ENCODE measurements at regions not wholly inside any gene's neighbourhood (a gene's known extent, or its start where the extent isn't known, plus 50 kb on each side); places are given as distances from the start of the nearest gene placed in this dataset.
A peak's percentile ranks its signal among the peaks of the same experiment; 100 is the strongest.

DNA sequence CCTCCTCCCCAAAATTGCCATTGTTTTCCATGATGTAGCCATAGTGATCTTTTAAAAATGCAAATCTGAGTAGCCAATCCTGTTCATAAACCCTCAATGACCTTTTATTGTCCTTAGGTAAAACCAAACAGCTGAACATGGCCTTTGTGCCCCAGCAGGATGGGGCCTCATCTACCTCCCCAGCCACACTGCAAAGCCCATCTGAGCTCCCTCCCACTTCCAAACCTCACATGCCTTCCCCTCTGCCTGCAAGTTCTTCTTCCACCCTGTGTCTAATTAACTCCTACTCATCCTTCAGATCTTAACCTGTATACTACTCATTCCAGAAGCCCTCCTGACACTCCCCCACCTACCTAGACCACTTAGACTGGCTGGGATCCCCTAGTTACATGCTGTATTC, 178.8 kb upstream of the NPVF start:
- Mint-ChIP-seq H3K9me3 (no peaks in the 10 kb centered on the region), H3K4me1 (peaks cover 2 to 5% of the 10 kb centered on the region in 2 donors), H3K4me3 (no peak overlapping the region), H3K27ac (no peak overlapping the region), H3K36me3 (no peaks in the 10 kb centered on the region), H3K27me3 (peaks cover 23 to 33% of the 10 kb centered on the region in 2 donors)
- DNase-seq (no peak), ATAC-seq (replicated peaks) (no peak)

DNA sequence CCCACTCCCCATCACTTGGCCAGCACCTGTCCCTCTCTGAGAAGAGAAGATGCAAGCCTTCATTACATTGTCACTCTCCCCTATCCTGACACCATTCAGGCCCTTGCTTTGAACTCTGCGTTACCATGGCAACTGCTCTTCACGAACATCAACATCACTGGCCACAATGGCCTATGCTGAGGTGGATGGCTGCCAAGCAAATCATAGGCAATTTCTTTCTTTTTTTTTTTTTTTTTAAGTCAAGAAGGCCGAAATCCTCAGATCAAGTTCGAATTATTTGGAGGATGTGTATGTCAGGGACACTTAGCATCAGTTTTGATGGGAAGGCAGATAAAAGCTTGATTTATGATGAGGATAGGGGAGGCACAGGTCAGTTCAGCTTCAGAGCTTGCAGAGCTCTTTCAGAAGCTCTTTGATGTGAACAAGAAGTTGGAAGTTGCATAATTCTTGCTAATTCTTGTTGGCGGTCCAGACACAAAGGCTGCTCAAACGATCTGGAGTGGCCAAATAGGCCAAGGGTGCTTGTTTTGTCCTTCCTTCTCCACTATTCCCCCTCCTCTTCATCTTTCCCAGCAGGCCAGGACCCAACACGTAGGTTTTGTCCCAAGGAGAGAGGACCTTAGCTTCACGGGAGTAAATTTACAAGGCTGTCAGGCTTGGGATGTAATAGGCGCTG, 179.9 kb upstream of the NPVF start:
- Mint-ChIP-seq H3K27me3 (peaks cover 21 to 31% of the 10 kb centered on the region in 2 donors), H3K4me3 (no peak overlapping the region), H3K4me1 (peaks cover 2 to 5% of the 10 kb centered on the region in 2 donors), H3K9me3 (no peaks in the 10 kb centered on the region), H3K27ac (no peak overlapping the region), H3K36me3 (no peaks in the 10 kb centered on the region)
- DNase-seq (no peak), ATAC-seq (replicated peaks) (no peak)

DNA sequence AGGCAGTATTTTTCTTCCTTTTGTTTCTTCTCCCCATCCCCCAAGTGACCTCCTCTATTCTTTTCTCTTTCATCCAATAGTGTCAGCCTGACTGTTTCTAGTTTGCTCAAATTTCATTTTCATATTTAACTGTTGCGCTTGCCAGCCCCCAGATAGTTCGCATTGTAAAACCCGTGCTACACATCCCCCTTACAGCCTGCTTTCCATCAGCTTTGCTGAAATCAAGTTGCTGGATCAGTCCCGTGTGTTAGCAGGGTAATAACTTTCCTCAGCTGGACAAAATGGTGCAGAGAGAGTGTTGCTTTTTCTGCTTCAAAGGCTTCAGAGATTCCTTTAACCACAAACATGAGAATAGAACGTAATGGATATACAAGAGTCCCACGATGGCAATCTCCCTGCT, 180.6 kb upstream of the NPVF start:
- peaks cover 2 to 5% of the 10 kb centered on the region in 2 donors for H3K4me1 Mint-ChIP-seq
- H3K27ac Mint-ChIP-seq = no peak overlapping the region
- no peak for DNase-seq
- H3K9me3 Mint-ChIP-seq = no peaks in the 10 kb centered on the region
- peaks cover 17 to 27% of the 10 kb centered on the region in 2 donors for H3K27me3 Mint-ChIP-seq
- no peak for ATAC-seq (replicated peaks)
- H3K4me3 Mint-ChIP-seq = no peak overlapping the region
- H3K36me3 Mint-ChIP-seq = no peaks in the 10 kb centered on the region

DNA sequence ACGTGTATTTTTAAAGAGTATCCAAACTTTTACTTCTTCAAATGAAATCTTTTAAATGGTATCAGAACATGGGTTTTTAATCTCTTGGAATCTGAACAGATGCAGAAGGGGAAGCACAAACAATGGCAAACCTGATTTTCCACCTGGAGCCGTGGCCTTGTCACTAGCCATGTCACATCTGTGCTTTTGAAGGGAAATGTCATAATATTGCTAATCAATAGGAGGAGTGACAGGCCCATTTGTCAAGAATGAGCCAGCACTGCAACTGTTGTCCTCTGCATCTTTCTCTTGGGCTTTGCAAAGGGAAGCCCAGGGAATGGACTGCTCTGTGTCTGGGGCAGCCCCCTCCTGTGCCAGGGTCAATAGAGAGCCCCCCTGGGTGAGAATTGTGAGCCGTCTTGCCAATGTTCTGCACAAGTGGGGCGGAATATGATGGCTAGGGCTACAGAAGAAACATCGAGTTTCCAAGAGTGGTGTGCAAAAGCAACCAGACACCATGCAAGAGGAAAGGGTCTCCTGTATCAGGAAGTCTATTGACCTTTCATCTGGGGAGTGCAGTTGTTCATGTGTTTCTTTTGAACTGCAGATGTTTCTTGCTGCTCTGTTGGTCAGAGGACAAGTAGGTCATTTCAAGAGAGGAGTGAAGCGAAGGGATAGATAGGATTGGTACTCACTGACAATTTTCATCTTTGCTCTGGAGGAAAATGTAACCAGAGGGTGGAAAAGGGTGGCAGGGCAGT, 181.8 kb upstream of the NPVF start:
- DNase-seq (no peak), ATAC-seq (replicated peaks) (peak in 1 of 2 donors; percentile 34)
- Mint-ChIP-seq H3K4me1 (peaks cover 2 to 5% of the 10 kb centered on the region in 2 donors), H3K36me3 (no peaks in the 10 kb centered on the region), H3K4me3 (no peak overlapping the region), H3K27ac (no peak overlapping the region), H3K27me3 (peaks cover 9 to 24% of the 10 kb centered on the region in 2 donors), H3K9me3 (no peaks in the 10 kb centered on the region)

DNA sequence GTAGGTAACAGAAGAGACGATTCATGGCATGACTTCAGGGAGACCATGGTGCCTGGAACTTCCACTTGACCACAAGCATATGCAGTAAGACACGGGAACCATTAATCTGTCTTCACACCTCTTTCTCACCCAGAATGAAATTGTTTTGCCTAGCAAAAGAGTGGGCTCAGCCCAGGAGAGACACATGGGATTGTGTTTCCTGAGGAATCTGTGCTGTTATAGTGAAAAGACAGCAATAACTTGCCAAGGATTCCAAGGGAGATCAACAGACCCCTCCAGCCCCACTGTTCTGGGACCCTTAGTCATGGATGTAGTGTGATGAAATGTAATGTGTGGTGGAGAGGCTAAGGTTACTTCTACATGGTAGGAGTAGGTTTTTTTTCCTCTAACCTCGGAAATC, 192.5 kb upstream of the NPVF start:
- Mint-ChIP-seq H3K4me1 (no peaks in the 10 kb centered on the region), H3K27me3 (peaks cover 12 to 22% of the 10 kb centered on the region in 2 donors), H3K27ac (no peak overlapping the region), H3K36me3 (no peaks in the 10 kb centered on the region), H3K4me3 (no peak overlapping the region), H3K9me3 (no peaks in the 10 kb centered on the region)
- no peak for DNase-seq
- no peak for ATAC-seq (replicated peaks)

DNA sequence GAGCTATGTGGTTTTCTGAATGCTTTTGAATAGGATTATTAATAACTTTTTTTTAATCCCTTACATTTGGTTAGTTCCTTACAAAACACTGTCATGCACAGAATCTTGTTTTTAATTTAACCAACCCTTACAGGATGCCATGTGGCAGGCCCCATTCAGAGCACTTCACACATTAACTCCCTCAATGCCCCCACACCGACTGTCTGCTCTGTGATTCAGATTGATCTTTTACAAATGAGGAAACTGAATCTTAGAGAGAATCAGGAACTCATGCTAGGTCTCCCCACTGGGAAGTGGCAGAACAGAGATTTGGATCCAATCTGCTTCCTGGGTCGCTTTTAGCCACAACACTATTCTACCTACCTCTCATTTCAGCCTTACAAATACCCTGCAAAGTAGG, 195.8 kb upstream of the NPVF start:
- H3K4me3 Mint-ChIP-seq = no peak overlapping the region
- no peaks in the 10 kb centered on the region for H3K9me3 Mint-ChIP-seq

DNA sequence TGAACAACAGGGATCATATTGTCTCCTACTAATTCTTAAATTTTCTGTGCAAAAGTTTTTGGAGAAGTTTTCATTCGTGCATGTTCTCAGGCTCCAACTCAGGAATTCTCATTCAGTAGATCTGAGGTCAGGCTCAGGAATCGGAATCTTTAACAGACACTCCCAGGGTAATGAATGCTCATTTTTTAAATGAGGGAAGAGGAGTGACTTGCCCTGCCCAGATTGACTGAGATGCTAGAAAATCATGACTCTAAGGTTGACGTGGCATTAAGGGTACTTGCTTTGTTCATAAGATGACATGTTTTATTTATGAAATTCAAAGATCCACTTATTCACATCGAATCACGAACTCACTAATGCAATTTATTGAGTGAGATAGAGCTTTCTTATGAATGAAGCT, 196.6 kb upstream of the NPVF start:
- peaks cover 6 to 10% of the 10 kb centered on the region in 2 donors for H3K4me1 Mint-ChIP-seq
- H3K27me3 Mint-ChIP-seq = peaks cover 0 to 7% of the 10 kb centered on the region in 2 donors
- DNase-seq (no peak), ATAC-seq (replicated peaks) (no peak)
- H3K27ac Mint-ChIP-seq = no peak overlapping the region
- H3K9me3 Mint-ChIP-seq = no peaks in the 10 kb centered on the region
- no peak overlapping the region for H3K4me3 Mint-ChIP-seq
- no peaks in the 10 kb centered on the region for H3K36me3 Mint-ChIP-seq

More for the DNA sequence above, 195.8 kb upstream of the NPVF start:
- Mint-ChIP-seq H3K36me3 (no peaks in the 10 kb centered on the region), H3K27ac (no peak overlapping the region), H3K27me3 (peaks cover 6 to 15% of the 10 kb centered on the region in 2 donors), H3K4me1 (peaks cover 6 to 10% of the 10 kb centered on the region in 2 donors)
- no peak for ATAC-seq (replicated peaks)
- no peak for DNase-seq

DNA sequence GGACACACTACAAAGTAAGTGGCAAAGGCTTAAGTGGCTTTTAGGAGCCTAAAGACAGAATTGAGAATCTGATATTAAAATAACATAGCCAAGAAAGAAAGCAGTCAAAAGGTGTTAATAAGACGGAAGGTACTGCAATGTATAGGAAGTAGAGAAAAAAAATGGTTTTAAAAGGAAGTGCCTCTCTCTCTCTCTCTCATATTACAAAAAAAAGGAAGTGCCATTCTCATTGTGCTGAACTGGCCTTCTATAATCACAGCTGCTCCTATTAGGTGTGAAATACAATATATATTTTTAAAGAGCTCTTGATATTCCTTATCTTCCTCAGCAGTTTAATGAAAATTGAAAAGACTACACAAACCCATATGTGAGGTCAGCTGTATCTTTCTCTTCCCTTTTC, 199.4 kb upstream of the NPVF start:
- ATAC-seq (replicated peaks) = peak; percentile 57 to 63
- DNase-seq = no peak

DNA sequence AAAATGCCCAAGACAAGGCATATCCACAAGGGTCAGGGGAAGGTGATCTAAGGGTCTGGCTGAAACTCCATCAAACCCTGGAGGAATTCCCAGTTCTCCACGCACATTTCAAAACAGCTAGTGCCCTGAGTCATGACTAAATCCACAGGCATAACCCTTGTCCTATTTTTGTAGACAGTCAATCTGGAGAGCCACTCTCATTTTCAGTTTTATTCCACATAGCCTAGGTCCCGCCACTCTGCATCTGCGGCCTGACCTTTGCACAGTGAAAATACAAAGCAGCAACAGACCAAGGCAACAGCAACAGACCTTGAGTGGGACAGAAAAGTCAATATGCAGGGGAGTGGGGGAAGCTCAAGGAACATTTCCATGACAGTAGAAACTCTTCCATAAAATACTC, 201.4 kb upstream of the NPVF start:
- H3K27me3 Mint-ChIP-seq = peaks cover 0 to 5% of the 10 kb centered on the region in 2 donors
- no peak for ATAC-seq (replicated peaks)
- no peaks in the 10 kb centered on the region for H3K9me3 Mint-ChIP-seq
- H3K27ac Mint-ChIP-seq = no peak overlapping the region
- H3K4me3 Mint-ChIP-seq = no peak overlapping the region
- no peak for DNase-seq
- H3K36me3 Mint-ChIP-seq = no peaks in the 10 kb centered on the region
- peaks cover 6 to 10% of the 10 kb centered on the region in 2 donors for H3K4me1 Mint-ChIP-seq

More for the DNA sequence above, 199.4 kb upstream of the NPVF start:
- H3K9me3 Mint-ChIP-seq = no peaks in the 10 kb centered on the region
- no peak overlapping the region for H3K4me3 Mint-ChIP-seq
- peaks cover 6 to 10% of the 10 kb centered on the region in 2 donors for H3K4me1 Mint-ChIP-seq
- peaks cover 0 to 6% of the 10 kb centered on the region in 2 donors for H3K27me3 Mint-ChIP-seq
- no peaks in the 10 kb centered on the region for H3K36me3 Mint-ChIP-seq
- H3K27ac Mint-ChIP-seq = no peak overlapping the region

DNA sequence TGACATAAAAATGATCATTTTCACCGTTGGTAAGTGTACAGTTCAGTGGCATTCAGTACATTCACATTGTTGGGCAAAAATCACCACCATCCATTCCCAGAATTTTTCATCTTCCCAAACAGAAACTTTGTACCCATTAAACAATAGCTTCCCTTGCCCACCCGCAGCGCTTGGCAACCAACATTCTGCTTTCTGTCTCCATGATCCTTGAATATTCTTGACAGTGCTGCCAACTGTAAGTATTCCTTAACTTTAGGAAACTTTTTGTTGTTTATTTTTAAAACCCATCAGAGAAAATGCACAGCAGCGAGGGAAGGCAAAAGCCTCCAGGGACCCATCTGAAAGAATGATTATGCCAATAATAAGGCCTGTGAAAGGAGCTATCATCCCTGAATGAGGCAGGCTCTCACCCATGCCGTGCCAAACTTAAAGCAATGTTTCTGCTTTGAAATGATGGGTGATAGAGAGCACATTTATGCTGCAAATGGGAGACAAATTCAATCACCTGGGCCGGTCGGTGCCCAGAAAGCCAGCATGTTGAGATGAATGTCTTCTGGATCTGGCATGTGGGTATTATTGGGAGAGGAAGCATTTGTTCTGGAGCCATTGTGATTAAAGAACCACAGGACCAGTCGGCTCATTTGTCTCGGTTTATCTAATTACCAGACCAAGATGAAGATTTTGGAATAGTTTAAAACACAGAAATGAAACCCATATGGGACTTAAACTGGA, 202.1 kb upstream of the NPVF start:
- peaks cover 6 to 10% of the 10 kb centered on the region in 2 donors for H3K4me1 Mint-ChIP-seq
- H3K9me3 Mint-ChIP-seq = no peaks in the 10 kb centered on the region
- DNase-seq (no peak), ATAC-seq (replicated peaks) (no peak)
- H3K4me3 Mint-ChIP-seq = no peak overlapping the region
- H3K27me3 Mint-ChIP-seq = no peaks in the 10 kb centered on the region
- H3K27ac Mint-ChIP-seq = no peak overlapping the region
- no peaks in the 10 kb centered on the region for H3K36me3 Mint-ChIP-seq

DNA sequence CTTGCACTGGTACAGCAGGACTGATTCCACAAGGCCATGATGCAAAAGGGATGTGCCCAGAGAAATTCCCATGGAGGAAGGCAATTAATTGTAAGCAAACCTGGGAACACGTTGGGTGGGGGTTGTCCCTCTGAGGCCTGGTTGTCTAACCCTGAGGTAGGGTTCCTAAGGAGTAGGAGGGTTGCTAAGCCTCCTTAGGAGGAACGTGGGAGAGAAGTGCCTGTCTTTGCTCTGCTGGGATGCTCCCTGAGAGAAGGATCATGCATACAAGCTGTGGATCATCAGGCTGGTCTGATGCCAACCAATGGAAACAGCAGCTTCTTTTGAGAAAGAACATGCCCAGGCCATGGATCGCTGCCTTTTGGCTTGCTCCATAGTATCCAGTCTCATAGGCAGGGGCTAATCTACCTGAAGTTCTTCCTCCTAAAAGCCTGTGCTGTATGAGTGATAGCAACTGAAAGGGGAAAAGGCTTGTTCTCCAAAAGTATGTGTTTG, 203.7 kb upstream of the NPVF start:
- H3K27ac Mint-ChIP-seq = no peak overlapping the region
- H3K4me1 Mint-ChIP-seq = peaks cover 6 to 10% of the 10 kb centered on the region in 2 donors
- H3K4me3 Mint-ChIP-seq = no peak overlapping the region
- no peaks in the 10 kb centered on the region for H3K36me3 Mint-ChIP-seq
- no peak for DNase-seq
- no peaks in the 10 kb centered on the region for H3K9me3 Mint-ChIP-seq
- H3K27me3 Mint-ChIP-seq = no peaks in the 10 kb centered on the region
- no peak for ATAC-seq (replicated peaks)

DNA sequence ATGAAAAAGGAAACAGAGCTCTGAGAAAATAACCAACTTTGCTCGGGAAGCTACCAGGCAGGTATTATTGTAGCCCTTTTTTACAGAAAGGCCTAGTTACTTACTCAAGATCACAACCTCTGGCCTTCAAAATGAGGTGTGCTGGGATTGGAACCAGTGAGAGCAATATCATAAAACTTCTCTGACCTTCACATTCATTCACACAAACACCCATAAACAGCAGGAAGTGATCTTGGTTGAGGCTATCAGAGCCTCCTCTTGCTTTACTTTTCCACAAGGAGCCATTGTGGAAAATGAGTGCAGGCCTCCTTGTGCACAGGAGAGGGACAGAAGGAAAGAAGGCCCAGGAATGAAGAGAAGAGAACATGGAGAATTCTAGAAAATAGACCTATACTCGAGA, 204.5 kb upstream of the NPVF start:
- Mint-ChIP-seq H3K27ac (no peak overlapping the region), H3K36me3 (no peaks in the 10 kb centered on the region), H3K9me3 (no peaks in the 10 kb centered on the region), H3K27me3 (peaks cover under 1% of the 10 kb centered on the region in 2 donors), H3K4me3 (no peak overlapping the region), H3K4me1 (peaks cover 4 to 5% of the 10 kb centered on the region in 2 donors)
- no peak for DNase-seq
- ATAC-seq (replicated peaks) = no peak

DNA sequence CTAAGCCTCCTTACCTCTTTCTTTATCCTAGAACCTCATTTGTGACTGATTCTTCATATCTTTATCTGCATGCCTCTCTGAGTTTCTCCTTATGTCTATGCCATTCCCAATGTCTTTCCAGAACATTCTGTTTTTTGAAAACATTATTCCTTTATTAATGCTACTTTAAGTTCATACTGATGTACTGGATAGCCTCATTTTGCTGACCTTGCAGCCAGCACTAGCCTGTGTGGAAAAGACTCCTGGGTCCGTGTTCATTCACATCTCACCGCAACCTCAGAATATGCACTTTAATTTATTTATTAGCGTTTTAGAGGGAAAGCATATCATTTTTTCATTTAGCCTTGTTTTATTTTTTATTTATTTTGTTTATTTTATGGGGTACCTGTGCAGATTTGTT, 208.1 kb upstream of the NPVF start:
- Mint-ChIP-seq H3K36me3 (peaks cover 2 to 5% of the 10 kb centered on the region in 2 donors), H3K9me3 (peaks cover 14 to 22% of the 10 kb centered on the region in 2 donors), H3K27ac (no peak overlapping the region), H3K4me1 (no peaks in the 10 kb centered on the region), H3K27me3 (peaks cover 29 to 31% of the 10 kb centered on the region in 2 donors), H3K4me3 (no peak overlapping the region)
- ATAC-seq (replicated peaks) (no peak), DNase-seq (no peak)

DNA sequence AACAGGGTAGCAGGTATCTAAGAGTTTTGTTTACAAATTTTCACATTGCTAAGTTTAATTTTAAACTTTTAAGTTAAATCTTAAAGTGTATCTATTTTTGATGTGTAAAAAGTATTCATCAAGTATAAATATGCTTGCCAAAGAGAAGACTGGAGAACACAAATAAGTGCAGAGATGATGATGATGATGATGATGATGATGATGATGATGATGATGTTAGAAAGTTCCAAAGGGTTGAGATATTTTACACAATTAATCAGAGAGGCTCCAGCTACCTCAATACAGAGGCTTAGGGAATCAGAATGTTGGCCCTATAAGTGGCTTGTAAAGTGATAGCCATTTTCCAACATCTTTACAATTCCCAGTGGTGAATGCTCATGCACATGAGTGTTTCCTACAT, 209.0 kb upstream of the NPVF start:
- H3K4me1 Mint-ChIP-seq = no peaks in the 10 kb centered on the region
- ATAC-seq (replicated peaks) (no peak), DNase-seq (no peak)
- H3K27me3 Mint-ChIP-seq = peaks cover 33% of the 10 kb centered on the region in 2 donors
- H3K9me3 Mint-ChIP-seq = peaks cover 21 to 30% of the 10 kb centered on the region in 2 donors
- no peak overlapping the region for H3K4me3 Mint-ChIP-seq
- peaks cover 2 to 6% of the 10 kb centered on the region in 2 donors for H3K36me3 Mint-ChIP-seq
- no peak overlapping the region for H3K27ac Mint-ChIP-seq

Data from stimulated activated naive B cell treated with anti-CD40 and anti-IgM and Interleukin-4, amounts not matched to agents 10 μg/mL and 1 μg/mL and 100 μg/mL, for 72 hours (primary cell).